ENCODE measurements at regions not wholly inside any gene's neighbourhood (a gene's known extent, or its start where the extent isn't known, plus 50 kb on each side); places are given as distances from the start of the nearest gene placed in this dataset.

GRCh38 chr18:57853864-57854263 lies 50.7 kb upstream of the ATP8B1 start:
- no peak overlapping the region for H3K27ac Mint-ChIP-seq (ENCODE audit: unreplicated experiment)
- TF ChIP-seq CTCF (conservative IDR thresholded peaks at IDR 0.05), result no peak
- no peak overlapping the region for H3K4me3 Mint-ChIP-seq
- peaks cover 47% of the 10 kb centered on the region for H3K27me3 Mint-ChIP-seq (ENCODE audit: low read depth)
- no peak for DNase-seq (ENCODE audit: low read depth, low spot score)
- H3K36me3 Mint-ChIP-seq (ENCODE audit: low read depth), result no peaks in the 10 kb centered on the region
- H3K4me1 Mint-ChIP-seq, result no peaks in the 10 kb centered on the region
- no peaks in the 10 kb centered on the region for H3K9me3 Mint-ChIP-seq

GRCh38 chr18:57853133-57853532 lies 50.0 kb upstream of the ATP8B1 start:
- Mint-ChIP-seq H3K9me3 (no peaks in the 10 kb centered on the region), H3K27me3 (ENCODE audit: low read depth) (peaks cover 51% of the 10 kb centered on the region), H3K4me1 (no peaks in the 10 kb centered on the region), H3K36me3 (ENCODE audit: low read depth) (no peaks in the 10 kb centered on the region), H3K27ac (ENCODE audit: unreplicated experiment) (no peak overlapping the region), H3K4me3 (no peak overlapping the region)
- TF ChIP-seq CTCF (conservative IDR thresholded peaks at IDR 0.05), result no peak
- DNase-seq (ENCODE audit: low read depth, low spot score), result no peak

Data from neural crest cell (in vitro differentiated cells).